Osteoblast (primary cell): ENCODE measurements at regions not wholly inside any gene's neighbourhood (a gene's known extent, or its start where the extent isn't known, plus 50 kb on each side); places are given as distances from the start of the nearest gene placed in this dataset.

ENCODE experiments used
- DNase-seq: peaks from one replicate; pipeline ENCODE4 v3.0.0; 2011; ENCODE audit warnings: low spot score, mixed read lengths; ENCODE audit not compliant: insufficient read length; ENCODE audit errors: missing footprints
- H2AFZ ChIP-seq: 2 replicates; pipeline ENCODE4 v1.6.0; 2011; ENCODE audit warnings: mild to moderate bottlenecking, low read length
- H3K27ac ChIP-seq: 2 replicates; pipeline ENCODE4 v1.5.1; 2011; ENCODE audit warnings: mild to moderate bottlenecking, low read depth, low read length, moderate library complexity
- H3K27me3 ChIP-seq: 2 replicates; pipeline ENCODE4 v1.6.0; 2012; ENCODE audit warnings: mild to moderate bottlenecking, control low read depth, inconsistent platforms, low read length, moderate library complexity; ENCODE audit not compliant: insufficient read depth
- H3K36me3 ChIP-seq: 2 replicates; pipeline ENCODE4 v1.5.1; 2011; ENCODE audit warnings: mild to moderate bottlenecking, low read length, control low read depth, moderate library complexity; ENCODE audit not compliant: insufficient read depth
- H3K4me1 ChIP-seq: 2 replicates; pipeline ENCODE4 v1.5.1; 2011; ENCODE audit warnings: mild to moderate bottlenecking, low read length, control low read depth, moderate library complexity; ENCODE audit not compliant: insufficient read depth
- H3K4me2 ChIP-seq: 2 replicates; pipeline ENCODE4 v1.6.0; 2011; ENCODE audit warnings: mild to moderate bottlenecking, low read length; ENCODE audit not compliant: insufficient read depth
- H3K4me3 ChIP-seq: fragments of 200-600 bp; sonication (generic); 3 replicates; pipeline ENCODE4 v1.5.1; 2012; ENCODE audit warnings: mild to moderate bottlenecking, low read length, inconsistent platforms; ENCODE audit not compliant: insufficient read depth
- H3K79me2 ChIP-seq: 2 replicates; pipeline ENCODE4 v1.6.0; 2012; ENCODE audit warnings: mild to moderate bottlenecking, low read length, control low read depth, inconsistent platforms; ENCODE audit not compliant: insufficient read depth
- H3K9me3 ChIP-seq: 2 replicates; pipeline ENCODE4 v1.5.1; 2011; ENCODE audit warnings: low read depth, low read length, control low read depth
- H4K20me1 ChIP-seq: 2 replicates; pipeline ENCODE4 v1.6.0; 2012; ENCODE audit warnings: mild to moderate bottlenecking, low read length, control low read depth; ENCODE audit not compliant: insufficient read depth
- CTCF ChIP-seq: IDR thresholded peaks from 2 replicates; pipeline ENCODE4 v1.5.1; 2011; ENCODE audit warnings: mild to moderate bottlenecking, low read depth, low read length, moderate library complexity; ENCODE audit errors: extremely low read depth

- no peak for TF ChIP-seq CTCF
- DNase-seq, result no peak
Measured at GRCh38 chr2:36178384-36178783, 177.2 kb upstream of the CRIM1 start.

DNA sequence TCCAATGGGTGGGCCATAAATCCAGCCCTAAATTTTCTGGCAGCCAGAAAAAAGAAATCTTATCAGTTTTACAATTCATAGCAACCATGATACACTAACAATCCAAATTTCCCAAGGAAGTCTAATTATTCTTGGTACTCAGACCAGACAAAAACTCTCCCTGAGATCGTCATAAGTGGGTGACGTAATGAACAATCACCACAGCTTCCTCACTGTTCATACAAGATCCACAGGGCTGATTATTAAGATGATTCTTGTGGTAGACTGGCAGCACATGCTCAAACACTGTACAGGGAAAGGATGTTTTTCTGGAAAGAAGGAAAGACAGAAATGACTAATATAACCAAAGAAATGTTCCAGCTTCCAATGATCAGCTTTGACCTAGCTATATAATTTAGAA, 178.3 kb upstream of the CRIM1 start:
- H3K36me3 ChIP-seq, result no peaks in the 10 kb centered on the region
- H4K20me1 ChIP-seq, result no peaks in the 10 kb centered on the region
- H3K9me3 ChIP-seq, result no peaks in the 10 kb centered on the region
- H3K27ac ChIP-seq, result no peak overlapping the region
- no peak for TF ChIP-seq CTCF
- H3K27me3 ChIP-seq, result no peaks in the 10 kb centered on the region
- H3K4me1 ChIP-seq, result no peaks in the 10 kb centered on the region
- no peak overlapping the region for H3K4me3 ChIP-seq
- no peak overlapping the region for H3K4me2 ChIP-seq
- no peak overlapping the region for H2AFZ ChIP-seq
- no peaks in the 10 kb centered on the region for H3K79me2 ChIP-seq
- no peak for DNase-seq

More at GRCh38 chr2:36178384-36178783, 177.2 kb upstream of the CRIM1 start:
- Histone ChIP-seq H3K79me2 (no peaks in the 10 kb centered on the region), H3K27ac (no peak overlapping the region), H3K4me1 (no peaks in the 10 kb centered on the region), H2AFZ (no peak overlapping the region), H3K36me3 (no peaks in the 10 kb centered on the region), H3K9me3 (no peaks in the 10 kb centered on the region), H3K4me3 (no peak overlapping the region), H4K20me1 (no peaks in the 10 kb centered on the region), H3K27me3 (no peaks in the 10 kb centered on the region), H3K4me2 (no peak overlapping the region)

DNA sequence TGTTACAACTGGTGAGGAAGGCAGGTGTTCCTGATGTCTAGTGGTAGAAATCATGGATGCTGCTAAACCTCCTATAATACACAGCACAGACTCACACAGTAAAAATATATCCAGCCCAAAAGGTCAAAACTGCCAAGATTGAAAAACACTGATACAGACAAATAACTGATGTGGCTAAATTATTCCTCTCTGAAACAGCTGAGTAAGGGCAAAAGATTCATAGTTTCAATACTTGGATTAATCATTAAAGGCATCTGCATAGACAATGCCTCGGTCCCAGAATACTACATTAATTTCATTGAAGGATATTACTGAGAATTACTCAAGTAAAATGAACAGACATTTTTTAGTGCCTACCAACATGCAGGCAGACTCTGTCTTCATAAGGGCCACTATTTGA, 180.7 kb upstream of the CRIM1 start:
- no peak for DNase-seq
- Histone ChIP-seq H3K4me2 (no peak overlapping the region), H3K9me3 (no peaks in the 10 kb centered on the region), H3K27ac (no peak overlapping the region), H3K36me3 (no peaks in the 10 kb centered on the region), H3K27me3 (no peaks in the 10 kb centered on the region), H4K20me1 (no peaks in the 10 kb centered on the region), H3K4me1 (no peaks in the 10 kb centered on the region), H2AFZ (no peak overlapping the region), H3K79me2 (no peaks in the 10 kb centered on the region), H3K4me3 (no peak overlapping the region)
- TF ChIP-seq CTCF, result no peak

GRCh38 chr2:36173760-36174404, 181.7 kb upstream of the CRIM1 start:
- TF ChIP-seq CTCF, result no peak
- no peaks in the 10 kb centered on the region for H3K9me3 ChIP-seq
- no peak overlapping the region for H2AFZ ChIP-seq
- H3K27me3 ChIP-seq, result no peaks in the 10 kb centered on the region
- H3K79me2 ChIP-seq, result no peaks in the 10 kb centered on the region
- H3K27ac ChIP-seq, result no peak overlapping the region
- H3K4me2 ChIP-seq, result no peak overlapping the region
- no peak for DNase-seq
- no peak overlapping the region for H3K4me3 ChIP-seq
- H3K4me1 ChIP-seq, result no peaks in the 10 kb centered on the region
- H4K20me1 ChIP-seq, result no peaks in the 10 kb centered on the region
- H3K36me3 ChIP-seq, result no peaks in the 10 kb centered on the region
